ENCODE measurements at regions not wholly inside any gene's neighbourhood (a gene's known extent, or its start where the extent isn't known, plus 50 kb on each side); places are given as distances from the start of the nearest gene placed in this dataset.

DNA sequence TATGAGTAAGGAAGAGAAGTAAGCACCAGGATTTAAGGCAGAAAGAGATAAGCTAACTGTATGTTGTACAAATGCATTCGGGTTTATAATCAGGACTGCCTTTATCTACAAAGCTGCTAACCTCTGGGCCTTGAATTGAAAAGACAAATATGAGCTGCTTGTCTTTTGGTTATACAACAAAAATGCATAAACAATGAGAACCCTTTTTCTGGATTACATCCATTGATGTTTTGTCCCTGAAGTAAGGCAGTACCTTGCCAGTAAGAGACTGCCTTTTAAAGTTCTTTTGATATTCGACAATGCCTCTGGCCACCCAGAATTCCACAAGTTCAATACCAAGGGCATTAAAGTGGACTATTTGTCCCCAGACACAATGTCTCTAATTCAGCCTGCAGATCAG, 280.7 kb downstream of the ZNF621 start:
- DNase-seq (ENCODE audit: low read depth, low spot score): no peak

DNA sequence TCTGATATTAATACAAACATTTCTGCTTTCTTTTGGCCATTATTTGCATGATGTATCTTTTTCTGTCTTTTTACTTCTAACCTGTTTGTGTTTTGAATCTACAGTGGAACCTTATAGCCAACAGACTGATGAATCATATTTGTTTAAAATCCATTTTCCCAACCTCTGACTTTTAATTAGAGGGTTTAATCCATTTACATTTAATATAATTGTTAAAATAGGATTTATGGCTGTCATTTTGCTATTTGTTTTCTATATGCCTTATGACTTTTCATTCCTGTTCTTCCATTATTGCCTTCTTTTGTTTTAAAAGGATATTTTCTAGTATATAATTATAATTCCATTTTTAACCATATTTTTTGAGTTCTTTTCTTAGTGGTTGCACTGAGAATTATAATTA, 286.1 kb downstream of the ZNF621 start:
- DNase-seq (ENCODE audit: low read depth, low spot score): no peak

DNA sequence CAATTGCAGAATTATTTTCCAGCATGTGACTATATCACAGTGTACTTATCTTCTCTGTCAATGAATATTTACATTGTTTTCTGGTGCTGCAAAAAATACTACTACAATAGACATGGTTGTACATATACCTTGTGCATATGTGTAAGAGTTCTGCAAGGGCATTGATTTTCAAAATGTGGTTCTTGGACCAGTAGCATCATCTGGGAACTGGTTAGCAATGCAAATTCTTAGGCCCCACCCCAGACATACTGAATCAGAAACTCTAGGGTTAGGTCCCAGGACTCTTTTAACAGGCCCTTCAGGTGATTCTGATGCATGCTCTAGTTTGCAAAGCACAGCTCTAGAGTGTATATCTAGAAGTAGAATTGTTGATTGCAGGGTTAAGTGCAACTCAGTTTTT, 292.3 kb downstream of the ZNF621 start:
- DNase-seq (ENCODE audit: low read depth, low spot score): no peak

DNA sequence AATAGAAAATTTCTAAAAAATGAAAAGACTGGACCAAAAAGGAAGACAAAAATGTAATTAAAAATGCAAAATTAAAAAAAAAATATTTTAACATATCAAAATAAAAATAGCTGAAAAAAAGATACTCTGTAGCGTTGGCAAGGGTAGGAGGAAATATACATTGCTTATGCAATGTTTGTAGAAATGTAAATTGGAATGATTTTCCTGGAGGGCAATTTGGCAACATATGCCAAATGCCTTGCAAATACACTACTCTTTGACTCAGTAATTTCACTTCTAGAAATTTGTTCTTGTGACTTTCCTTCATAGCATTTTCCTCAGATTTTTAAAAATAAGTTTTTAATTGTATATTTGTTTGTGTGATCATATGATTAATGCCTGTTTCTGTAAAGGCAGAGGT, 296.6 kb downstream of the ZNF621 start:
- no peak for DNase-seq (ENCODE audit: low read depth, low spot score)

DNA sequence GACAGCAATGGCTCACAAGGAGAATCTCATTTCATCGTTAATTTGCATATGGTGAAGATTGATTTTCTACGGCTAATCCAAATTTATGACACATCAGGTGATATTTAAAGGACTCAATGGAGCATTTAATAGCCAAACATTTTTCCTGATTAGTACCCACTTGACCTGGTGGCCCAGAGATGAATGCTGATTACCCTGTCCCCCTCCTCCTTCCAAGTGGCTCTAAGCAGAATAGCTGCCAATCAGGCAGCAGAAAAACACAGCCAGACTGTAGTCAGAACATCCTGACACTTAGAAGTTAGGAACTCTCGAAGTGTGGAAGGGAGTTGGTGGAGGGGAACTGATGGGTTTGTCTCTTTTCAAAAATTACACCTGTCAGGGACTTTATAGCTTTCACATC, 302.5 kb downstream of the ZNF621 start:
- no peak for DNase-seq (ENCODE audit: low read depth, low spot score)

DNA sequence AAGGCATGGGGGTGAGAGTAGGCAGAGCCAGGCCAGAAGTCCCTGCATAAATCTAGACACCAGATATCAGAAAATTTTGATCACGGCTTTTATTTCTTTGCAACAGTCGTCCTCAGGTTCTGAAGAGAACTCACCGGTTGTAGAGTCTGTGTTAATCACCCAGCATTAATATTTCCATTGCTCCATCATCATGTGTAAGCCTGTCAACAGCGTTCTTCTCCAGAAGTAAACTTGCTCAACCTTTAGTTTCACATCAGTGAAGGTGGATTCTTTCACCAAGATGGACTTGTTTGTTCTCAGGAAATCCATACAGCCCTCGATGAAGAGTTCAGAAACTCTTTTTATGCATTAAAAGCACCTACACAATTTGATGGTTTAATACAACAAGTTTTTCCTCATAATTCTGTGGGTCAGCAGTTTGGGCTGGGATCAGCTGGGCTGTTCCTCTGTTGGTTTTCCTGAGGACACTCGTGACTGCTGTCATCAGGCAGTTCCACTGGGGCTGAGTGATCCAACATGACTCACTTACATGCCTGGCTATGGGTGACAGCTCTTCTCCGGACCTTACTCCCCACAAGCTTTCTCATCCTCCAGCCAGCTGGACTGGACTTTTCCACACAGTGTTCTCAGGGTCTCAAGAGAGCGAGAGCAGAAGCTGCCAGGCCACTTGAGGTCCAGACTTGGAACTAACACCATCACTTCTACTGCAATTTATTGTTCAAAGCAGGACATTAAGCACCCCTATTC, 303.4 kb downstream of the ZNF621 start:
- no peak for DNase-seq (ENCODE audit: low read depth, low spot score)

DNA sequence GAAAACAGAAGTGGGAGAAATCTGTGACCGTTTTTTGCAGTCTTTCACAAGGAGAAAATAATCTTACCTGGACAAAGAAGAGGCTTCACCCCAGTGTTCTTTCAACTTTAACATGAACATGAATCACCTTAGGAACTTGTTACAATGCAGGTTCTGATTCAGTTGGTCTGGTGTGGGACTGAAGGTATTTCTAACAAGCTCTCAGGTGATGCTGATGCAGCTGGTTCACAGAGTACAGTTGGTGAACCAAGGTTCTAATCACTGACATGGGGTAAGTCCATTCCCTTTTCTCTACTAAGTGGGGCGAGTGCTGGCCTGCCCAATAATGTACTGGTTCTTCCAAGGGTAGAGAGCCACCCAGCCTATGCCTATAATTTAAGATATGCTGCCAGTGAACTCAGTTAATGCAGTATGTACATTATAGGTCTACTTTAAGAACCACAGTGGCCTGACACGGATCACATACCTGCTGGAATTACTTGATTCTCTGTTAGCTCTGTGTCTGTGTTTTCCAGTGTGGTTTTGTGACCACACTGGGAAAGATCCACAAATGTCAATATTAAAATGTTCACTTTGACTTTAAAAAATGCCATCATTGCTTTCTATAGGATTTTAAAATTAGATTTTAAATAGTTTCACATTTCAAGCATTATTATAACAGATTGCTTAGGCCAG, 304.1 kb downstream of the ZNF621 start:
- DNase-seq (ENCODE audit: low read depth, low spot score): no peak

DNA sequence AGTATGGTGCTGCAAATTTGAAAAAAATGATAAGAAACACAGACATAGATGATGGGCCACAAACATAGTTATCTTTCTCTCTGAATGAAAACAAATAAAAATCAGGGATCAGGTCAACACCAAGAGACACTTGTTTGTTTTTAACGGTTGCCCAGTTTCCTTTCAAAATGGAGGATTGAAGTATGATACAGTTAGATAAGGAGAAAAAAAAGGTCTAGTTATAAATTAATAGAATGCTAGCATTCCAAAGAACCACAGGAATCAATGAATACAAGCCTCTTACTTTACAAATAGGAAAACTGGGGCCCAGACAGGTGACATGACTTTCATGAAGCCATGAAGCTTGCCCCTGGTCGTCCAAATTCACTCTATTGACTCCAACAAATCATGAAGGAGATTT, 305.1 kb downstream of the ZNF621 start:
- no peak for DNase-seq (ENCODE audit: low read depth, low spot score)

DNA sequence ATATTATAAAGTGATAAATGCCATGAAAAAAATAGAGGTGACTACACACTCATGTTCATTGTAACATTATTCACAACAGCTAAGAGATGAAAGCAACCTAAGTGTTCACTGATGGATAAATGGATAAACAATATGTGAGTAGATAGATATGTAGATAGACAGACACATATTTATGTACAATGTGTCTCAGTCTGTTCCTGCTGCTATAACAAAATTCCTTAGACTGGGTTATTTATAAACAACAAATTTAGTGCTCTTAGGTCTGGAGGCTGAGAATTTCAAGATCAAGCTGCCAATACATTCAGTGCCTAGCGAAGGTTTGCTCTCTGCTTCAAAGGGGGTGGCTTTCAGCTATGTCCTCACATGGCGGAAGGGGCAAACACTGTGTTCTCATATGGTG, 312.5 kb downstream of the ZNF621 start:
- no peak for DNase-seq (ENCODE audit: low read depth, low spot score)

DNA sequence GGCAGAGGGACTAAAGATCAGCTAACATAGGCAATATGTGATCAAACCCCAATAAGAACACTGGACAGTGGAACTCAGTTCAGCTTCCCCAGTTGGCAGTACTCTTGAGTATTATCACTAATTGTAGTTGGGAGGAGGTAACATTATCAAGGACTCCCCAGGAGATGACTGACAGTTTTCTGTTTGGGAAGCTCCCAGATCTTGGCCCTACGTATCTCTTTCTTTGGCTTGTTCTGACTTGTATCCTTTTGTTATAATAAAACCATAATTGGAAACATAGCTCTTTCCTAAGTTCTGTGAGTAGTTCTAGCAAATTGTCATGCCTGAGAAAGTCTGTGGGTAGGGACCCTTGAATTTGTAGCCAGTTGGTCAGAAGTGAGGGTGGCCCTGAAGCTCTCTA, 316.4 kb downstream of the ZNF621 start:
- DNase-seq (ENCODE audit: low read depth, low spot score): no peak

DNA sequence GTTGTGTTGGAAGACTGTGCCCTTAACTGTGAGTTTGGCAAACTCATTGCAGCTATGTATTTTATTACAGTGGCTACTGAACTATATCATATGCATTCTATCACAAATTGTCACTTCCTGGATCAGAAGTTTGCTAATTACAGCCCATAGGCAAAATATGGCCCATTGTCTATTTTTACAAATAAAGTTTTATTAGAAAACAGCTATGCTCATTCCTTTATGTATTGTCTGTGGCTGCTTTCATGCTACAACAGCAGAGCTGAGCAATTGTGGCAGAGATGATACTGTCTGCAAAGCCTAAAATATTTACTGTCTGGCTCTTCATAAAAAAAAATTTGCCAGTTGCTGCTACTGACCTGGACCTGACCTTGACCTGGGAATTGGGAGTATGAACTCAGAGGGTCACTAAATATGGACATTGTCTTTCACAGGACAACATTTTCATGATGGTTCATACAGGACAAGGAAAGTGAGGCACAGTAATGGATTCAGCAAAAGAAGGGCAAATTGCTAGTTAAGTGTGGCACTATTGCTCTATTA, 316.9 kb downstream of the ZNF621 start:
- no peak for DNase-seq (ENCODE audit: low read depth, low spot score)

DNA sequence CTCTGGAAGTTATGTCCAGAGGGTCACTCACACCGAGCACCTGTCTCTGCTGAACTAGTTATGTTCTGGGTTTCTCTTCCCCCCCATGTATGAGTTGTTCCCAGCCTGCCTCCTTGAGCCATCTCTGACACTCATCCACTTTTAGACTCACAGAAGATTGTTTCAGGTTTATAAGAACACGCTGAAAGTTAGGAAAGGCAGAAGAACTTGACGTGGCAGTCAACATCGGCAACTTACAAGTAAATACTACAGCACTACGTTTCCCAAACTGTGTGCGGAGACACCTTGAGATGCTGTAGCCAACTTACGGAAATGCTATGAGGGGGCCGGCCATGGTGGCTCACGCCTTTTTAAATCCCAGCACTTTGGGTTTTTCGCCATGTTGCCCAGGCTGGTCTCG, 318.0 kb downstream of the ZNF621 start:
- DNase-seq (ENCODE audit: low read depth, low spot score): no peak

DNA sequence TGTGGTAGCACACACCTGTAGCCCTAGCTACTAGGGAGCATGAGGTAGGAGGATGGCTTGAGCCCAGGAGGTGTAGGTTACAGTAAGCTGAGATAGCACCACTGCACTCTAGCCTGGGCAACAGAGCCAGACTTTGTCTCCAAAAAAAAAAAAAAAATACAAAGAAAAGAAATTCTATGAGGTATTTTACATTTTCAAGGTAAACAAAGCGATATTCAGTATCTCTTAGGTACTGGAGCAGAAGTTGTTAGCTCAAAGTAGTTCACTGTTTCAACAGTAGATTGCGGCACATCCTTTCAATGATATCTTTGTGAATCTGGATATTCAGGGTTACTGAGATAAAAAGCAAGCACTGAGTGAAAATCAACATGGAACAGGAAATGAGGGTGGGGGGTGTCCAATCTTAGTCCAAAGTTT, 318.5 kb downstream of the ZNF621 start:
- DNase-seq (ENCODE audit: low read depth, low spot score): no peak

DNA sequence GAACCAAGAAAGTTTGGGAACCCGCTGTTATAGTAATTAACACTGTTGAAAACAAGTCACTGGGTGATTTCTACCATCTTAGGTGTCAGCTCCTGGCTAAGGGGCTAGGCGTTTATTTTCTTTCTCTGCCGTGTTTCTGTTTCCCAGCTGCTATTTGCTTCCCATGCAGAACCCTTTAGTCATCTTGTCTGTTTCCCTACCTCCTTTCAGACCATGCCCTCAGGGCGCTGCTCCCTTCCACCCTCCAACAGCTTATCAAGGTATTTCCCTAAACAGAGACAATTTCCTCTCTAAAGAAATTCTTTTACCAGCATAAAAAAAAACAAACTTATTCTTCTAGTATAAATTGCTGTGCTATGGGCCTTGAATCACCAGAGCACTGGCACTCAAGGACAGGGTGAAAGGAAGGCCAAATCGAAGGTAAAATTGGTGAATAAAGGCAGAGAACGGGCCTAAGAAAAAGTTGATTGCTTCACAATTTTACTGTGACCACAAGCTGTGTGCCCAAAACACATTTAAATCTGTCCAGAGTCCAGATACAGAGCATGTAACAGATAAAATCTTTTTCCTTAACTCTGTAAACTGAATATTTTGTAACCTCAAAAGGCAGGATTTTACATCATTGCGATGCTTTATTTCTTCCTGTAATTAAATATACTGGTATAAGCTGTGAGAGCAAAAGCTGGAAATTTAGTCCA, 319.2 kb downstream of the ZNF621 start:
- DNase-seq (ENCODE audit: low read depth, low spot score): no peak

DNA sequence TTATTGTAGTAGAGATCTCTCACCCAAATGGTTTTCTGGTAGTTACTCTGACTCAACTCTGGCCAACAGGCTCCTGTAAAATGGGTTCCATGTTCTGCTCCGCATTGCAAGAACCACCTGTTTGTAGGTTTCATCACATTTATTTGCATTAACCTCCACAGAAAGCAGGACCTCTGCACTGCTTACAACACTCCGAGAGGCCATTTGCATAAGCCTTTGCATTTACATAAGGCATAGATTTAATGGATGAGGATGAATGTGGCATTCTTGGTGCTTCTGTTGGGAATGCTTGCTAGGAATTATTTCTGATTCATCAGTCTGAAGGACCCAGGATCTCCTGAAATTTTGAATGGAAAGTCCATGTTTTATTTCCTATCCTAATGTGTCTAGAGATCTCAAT, 320.1 kb downstream of the ZNF621 start:
- DNase-seq (ENCODE audit: low read depth, low spot score): no peak

DNA sequence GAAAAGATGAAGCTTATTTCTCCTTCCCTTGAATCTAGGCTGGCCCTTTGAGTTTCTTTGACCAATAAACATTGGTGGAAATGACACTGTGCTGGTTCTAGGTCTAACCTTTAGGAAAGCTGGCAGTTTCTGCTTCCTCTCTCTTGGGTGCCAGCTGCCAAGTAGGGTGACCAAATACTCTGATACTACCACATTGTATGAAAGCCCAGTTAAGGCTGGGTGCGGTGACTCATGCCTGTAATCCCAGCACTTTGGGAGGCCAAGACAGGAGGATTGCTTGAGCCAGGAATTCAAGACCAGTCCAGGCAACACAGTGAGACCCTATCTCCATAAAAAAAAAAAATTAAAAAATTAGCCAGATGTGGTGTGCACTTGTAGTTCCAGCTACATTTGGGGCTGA, 320.7 kb downstream of the ZNF621 start:
- DNase-seq (ENCODE audit: low read depth, low spot score): no peak

DNA sequence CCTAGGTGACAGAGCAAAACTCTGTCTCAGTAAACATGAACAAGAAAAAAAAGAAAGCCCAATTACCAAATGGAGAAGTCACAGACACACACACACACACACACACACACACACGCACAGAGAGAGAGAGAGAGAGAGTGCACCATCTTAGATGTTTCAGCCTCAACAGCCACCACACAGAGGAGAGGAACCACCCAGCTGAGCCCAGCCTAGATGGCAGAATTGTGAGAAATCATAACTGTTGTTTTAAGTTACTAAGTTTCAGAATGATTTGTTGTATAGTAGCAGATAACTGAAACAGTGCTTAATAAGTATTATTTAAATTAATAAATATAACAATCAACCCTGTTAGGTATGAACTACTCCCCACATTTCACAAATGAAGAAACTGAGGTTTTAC, 321.2 kb downstream of the ZNF621 start:
- DNase-seq (ENCODE audit: low read depth, low spot score): no peak

DNA sequence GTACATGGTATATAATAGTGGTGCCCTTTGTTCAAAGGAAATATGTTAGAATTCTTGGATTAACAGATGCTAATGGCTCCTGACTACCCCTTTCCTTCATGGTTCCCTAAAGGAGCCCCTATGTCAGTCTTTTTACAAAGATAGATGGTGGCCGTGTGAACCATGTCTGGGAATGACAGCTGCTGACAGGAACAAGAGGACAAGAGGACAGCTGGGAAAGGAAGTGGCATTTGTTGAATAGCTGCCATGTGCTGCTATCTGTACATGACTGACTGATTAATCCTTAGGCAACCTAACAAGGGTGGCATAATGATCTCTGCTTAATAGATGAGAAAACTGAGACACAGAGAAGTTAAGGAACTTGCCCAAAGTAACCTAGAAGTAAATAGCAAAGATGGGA, 321.7 kb downstream of the ZNF621 start:
- no peak for DNase-seq (ENCODE audit: low read depth, low spot score)

DNA sequence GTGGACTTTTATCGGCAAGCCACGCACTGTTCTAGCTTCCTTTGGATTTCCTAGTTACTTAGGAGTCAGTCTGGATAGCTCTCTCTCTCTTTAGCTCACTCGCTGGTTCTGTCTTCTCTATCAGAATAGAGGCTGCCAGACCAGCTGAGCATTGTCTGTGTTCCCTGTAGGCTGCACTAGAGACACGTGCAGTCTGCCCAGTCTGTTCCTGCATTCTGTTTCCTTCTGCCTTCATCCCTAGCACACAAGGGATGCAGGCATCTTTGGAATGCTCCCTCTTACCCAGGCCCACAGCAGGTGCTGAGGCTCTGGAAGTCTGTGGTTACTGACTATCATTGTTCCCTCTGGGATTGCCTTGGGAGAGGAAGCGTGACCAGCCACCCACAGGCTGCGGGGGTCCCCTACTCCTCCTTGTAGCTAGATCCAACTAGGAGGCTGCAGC, 322.8 kb downstream of the ZNF621 start:
- no peak for DNase-seq (ENCODE audit: low read depth, low spot score)

DNA sequence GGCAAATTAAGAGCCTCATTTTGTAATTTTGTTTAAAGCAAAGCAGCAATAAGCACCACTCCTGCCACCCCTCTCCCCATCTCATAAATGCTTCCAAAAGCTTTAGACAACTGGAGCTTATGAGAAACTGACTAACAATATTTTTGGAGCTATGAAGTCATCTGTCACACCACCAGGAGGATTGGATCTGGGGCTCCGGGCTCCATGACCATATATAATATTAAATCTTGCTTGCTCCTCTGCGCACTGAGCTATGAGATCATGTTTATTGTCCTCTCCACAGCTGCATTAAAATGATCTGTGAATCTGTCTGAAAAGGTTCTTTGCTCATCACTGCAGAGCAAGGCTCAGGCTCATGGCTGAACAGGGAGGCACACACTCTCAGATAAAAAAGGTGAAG, 323.7 kb downstream of the ZNF621 start:
- DNase-seq (ENCODE audit: low read depth, low spot score): no peak

DNA sequence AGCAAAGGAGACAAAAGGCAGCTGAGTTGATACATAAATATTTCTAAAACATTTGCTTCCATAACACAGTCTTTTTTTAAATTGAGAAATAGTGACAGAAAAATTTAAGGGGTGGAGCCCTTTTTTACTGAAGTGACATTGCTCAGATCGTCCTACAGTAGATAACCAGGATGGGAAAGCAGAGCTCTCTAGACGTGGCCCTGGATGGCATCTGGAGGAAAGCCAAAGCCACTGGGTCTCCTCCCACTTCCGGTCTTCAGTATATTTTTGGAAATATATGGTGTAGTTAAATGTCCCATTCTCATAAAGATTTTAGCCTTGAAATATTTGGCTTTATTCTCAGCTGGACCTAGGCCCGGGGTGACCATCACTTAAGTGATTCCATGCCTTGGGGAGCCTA, 326.1 kb downstream of the ZNF621 start:
- no peak for DNase-seq (ENCODE audit: low read depth, low spot score)

DNA sequence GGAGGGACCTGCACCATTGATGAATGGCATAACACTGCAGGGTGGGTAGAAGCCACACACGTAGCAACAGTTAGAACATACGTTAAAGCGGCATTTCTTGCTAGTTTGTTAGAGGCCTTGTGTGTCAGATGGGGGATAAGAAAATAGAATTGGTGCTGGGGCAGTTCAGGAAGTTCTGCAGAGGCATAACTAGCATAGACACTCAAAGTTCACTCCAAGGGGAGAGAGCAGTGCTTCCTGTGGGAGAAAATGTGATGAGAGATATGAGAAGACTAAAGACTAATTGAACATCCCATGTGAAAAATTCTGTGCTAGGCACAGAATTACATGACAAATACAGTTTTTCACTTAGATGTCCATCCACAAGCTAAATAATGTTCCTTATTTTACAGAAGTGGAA, 327.1 kb downstream of the ZNF621 start:
- no peak for DNase-seq (ENCODE audit: low read depth, low spot score)

DNA sequence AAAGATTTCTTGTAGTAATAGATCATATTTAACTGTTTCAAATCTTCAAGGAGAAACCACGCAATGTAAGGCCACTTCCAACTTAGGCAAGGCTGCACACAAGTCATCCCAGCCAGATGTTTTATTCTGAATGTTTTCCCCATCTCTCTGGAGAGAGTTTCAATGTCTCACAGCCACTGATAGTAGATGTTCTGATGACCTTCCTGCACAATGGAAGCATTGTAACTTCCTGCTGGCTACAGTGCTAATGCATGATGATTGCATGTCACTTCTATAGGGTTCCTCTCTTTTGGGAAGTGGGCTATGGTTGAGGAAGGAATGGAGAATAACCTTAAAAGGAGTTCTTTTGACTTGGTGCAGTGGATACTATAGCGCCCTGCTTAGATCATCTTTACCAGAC, 328.0 kb downstream of the ZNF621 start:
- DNase-seq (ENCODE audit: low read depth, low spot score): no peak

Data from activated CD4-positive, CD25-positive, alpha-beta regulatory T cell treated with anti-CD3 and anti-CD28 coated beads, Interleukin-2, amount 50 U/mL, for 16 hours (primary cell).